ENCODE measurements at regions not wholly inside any gene's neighbourhood (a gene's known extent, or its start where the extent isn't known, plus 50 kb on each side); places are given as distances from the start of the nearest gene placed in this dataset.

DNA sequence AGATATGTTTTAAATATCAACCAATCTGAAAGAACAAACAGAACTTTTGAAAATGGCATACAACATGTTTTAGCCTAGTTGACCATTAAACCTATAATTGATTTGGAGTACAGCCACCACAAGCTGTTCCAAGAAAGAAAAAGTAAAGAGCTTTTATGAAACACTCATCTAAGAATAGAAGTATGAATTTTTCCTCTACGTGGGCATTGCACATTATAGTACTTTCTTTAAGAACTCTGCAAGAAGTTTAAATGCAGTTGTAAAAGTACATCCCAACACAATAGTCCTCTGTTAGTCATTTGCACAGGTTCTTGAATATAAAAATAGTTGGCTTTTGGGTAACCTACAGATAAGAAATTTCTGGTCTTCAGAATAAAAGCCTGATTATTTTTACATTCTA lies 933.6 kb upstream of the ADGRL3 start:
- TF ChIP-seq, protein P1, sequence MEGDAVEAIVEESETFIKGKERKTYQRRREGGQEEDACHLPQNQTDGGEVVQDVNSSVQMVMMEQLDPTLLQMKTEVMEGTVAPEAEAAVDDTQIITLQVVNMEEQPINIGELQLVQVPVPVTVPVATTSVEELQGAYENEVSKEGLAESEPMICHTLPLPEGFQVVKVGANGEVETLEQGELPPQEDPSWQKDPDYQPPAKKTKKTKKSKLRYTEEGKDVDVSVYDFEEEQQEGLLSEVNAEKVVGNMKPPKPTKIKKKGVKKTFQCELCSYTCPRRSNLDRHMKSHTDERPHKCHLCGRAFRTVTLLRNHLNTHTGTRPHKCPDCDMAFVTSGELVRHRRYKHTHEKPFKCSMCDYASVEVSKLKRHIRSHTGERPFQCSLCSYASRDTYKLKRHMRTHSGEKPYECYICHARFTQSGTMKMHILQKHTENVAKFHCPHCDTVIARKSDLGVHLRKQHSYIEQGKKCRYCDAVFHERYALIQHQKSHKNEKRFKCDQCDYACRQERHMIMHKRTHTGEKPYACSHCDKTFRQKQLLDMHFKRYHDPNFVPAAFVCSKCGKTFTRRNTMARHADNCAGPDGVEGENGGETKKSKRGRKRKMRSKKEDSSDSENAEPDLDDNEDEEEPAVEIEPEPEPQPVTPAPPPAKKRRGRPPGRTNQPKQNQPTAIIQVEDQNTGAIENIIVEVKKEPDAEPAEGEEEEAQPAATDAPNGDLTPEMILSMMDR (IDR thresholded peaks at IDR 0.05; ENCODE audit: poor library complexity): no peak
- no peak for TF ChIP-seq EZH2 (IDR thresholded peaks at IDR 0.05; ENCODE audit: borderline replicate concordance)
- TF ChIP-seq EZH2phosphoT487 (IDR thresholded peaks at IDR 0.05; ENCODE audit: low read depth, severe bottlenecking, unreplicated experiment): no peak

Measured in hepatocyte (in vitro differentiated cells).